ENCODE measurements at regions not wholly inside any gene's neighbourhood (a gene's known extent, or its start where the extent isn't known, plus 50 kb on each side); places are given as distances from the start of the nearest gene placed in this dataset.

- H3K36me3 ChIP-seq (ENCODE audit: control insufficient read depth, insufficient read depth, low read length) = no peaks in the 10 kb centered on the region
- no peak overlapping the region for H3K4me3 ChIP-seq (ENCODE audit: extremely low read depth, insufficient read depth, low read length, poor library complexity, severe bottlenecking)
- H3K4me1 ChIP-seq (ENCODE audit: control insufficient read depth, insufficient read depth, low read length, poor library complexity, severe bottlenecking) = no peaks in the 10 kb centered on the region
- H3K27ac ChIP-seq (ENCODE audit: low read depth, low read length, severe bottlenecking) = no peak overlapping the region
- H3K9me3 ChIP-seq (ENCODE audit: control insufficient read depth, low read length) = no peaks in the 10 kb centered on the region
- WGBS, 2 experiments (ENCODE audit: insufficient coverage in 2 of 2) = 100% methylated on average over 1 of the region's 1 CpG; no CpG with 5 or more reads in 1 of the 2 experiments
Observed at GRCh38 chr15:95451938-95452337, 878.6 kb upstream of the NR2F2 start.

- 81 to 97% methylated on average over 4 to 7 of the region's 10 CpGs for WGBS, 2 experiments (ENCODE audit: insufficient coverage in 2 of 2)
- H3K4me1 ChIP-seq (ENCODE audit: control insufficient read depth, insufficient read depth, low read length, poor library complexity, severe bottlenecking) = peaks cover 14% of the 10 kb centered on the region
- no peak overlapping the region for H3K4me3 ChIP-seq (ENCODE audit: extremely low read depth, insufficient read depth, low read length, poor library complexity, severe bottlenecking)
- no peaks in the 10 kb centered on the region for H3K9me3 ChIP-seq (ENCODE audit: control insufficient read depth, low read length)
- H3K27ac ChIP-seq (ENCODE audit: low read depth, low read length, severe bottlenecking) = no peak overlapping the region
- no peaks in the 10 kb centered on the region for H3K36me3 ChIP-seq (ENCODE audit: control insufficient read depth, insufficient read depth, low read length)
Observed at GRCh38 chr15:95454403-95455262, 875.9 kb upstream of the NR2F2 start.

GRCh38 chr15:95457520-95457919 is 873.0 kb upstream of the NR2F2 start:
- Histone ChIP-seq H3K4me3 (ENCODE audit: extremely low read depth, insufficient read depth, low read length, poor library complexity, severe bottlenecking) (no peak overlapping the region), H3K36me3 (ENCODE audit: control insufficient read depth, insufficient read depth, low read length) (no peaks in the 10 kb centered on the region), H3K27ac (ENCODE audit: low read depth, low read length, severe bottlenecking) (no peak overlapping the region), H3K9me3 (ENCODE audit: control insufficient read depth, low read length) (no peaks in the 10 kb centered on the region), H3K4me1 (ENCODE audit: control insufficient read depth, insufficient read depth, low read length, poor library complexity, severe bottlenecking) (peaks cover 15% of the 10 kb centered on the region)
- 93 to 95% methylated on average over 4 to 6 of the region's 7 CpGs for WGBS, 2 experiments (ENCODE audit: insufficient coverage in 2 of 2)

GRCh38 chr15:95458721-95459120 is 871.8 kb upstream of the NR2F2 start:
- Histone ChIP-seq H3K36me3 (ENCODE audit: control insufficient read depth, insufficient read depth, low read length) (no peaks in the 10 kb centered on the region), H3K4me1 (ENCODE audit: control insufficient read depth, insufficient read depth, low read length, poor library complexity, severe bottlenecking) (peaks cover 15% of the 10 kb centered on the region), H3K4me3 (ENCODE audit: extremely low read depth, insufficient read depth, low read length, poor library complexity, severe bottlenecking) (no peak overlapping the region), H3K27ac (ENCODE audit: low read depth, low read length, severe bottlenecking) (no peak overlapping the region), H3K9me3 (ENCODE audit: control insufficient read depth, low read length) (no peaks in the 10 kb centered on the region)
- 100% methylated on average over 1 of the region's 2 CpGs; no CpG with 5 or more reads in 1 of the 2 experiments for WGBS, 2 experiments (ENCODE audit: insufficient coverage in 2 of 2)

GRCh38 chr15:95459273-95459672 is 871.2 kb upstream of the NR2F2 start:
- no peak overlapping the region for H3K27ac ChIP-seq (ENCODE audit: low read depth, low read length, severe bottlenecking)
- 70 to 77% methylated on average over 3 to 4 of the region's 4 CpGs for WGBS, 2 experiments (ENCODE audit: insufficient coverage in 2 of 2)
- H3K36me3 ChIP-seq (ENCODE audit: control insufficient read depth, insufficient read depth, low read length) = no peaks in the 10 kb centered on the region
- H3K4me1 ChIP-seq (ENCODE audit: control insufficient read depth, insufficient read depth, low read length, poor library complexity, severe bottlenecking) = peaks cover 15% of the 10 kb centered on the region
- H3K4me3 ChIP-seq (ENCODE audit: extremely low read depth, insufficient read depth, low read length, poor library complexity, severe bottlenecking) = no peak overlapping the region
- H3K9me3 ChIP-seq (ENCODE audit: control insufficient read depth, low read length) = no peaks in the 10 kb centered on the region

- Histone ChIP-seq H3K36me3 (ENCODE audit: control insufficient read depth, insufficient read depth, low read length) (no peaks in the 10 kb centered on the region), H3K9me3 (ENCODE audit: control insufficient read depth, low read length) (no peaks in the 10 kb centered on the region), H3K4me3 (ENCODE audit: extremely low read depth, insufficient read depth, low read length, poor library complexity, severe bottlenecking) (no peak overlapping the region), H3K4me1 (ENCODE audit: control insufficient read depth, insufficient read depth, low read length, poor library complexity, severe bottlenecking) (peaks cover 2% of the 10 kb centered on the region), H3K27ac (ENCODE audit: low read depth, low read length, severe bottlenecking) (no peak overlapping the region)
- WGBS, 2 experiments (ENCODE audit: insufficient coverage in 2 of 2) = 95 to 96% methylated on average over 10 of the region's 12 CpGs
Observed at GRCh38 chr15:95464509-95464908, 866.0 kb upstream of the NR2F2 start.

GRCh38 chr15:95468820-95469219 is 861.7 kb upstream of the NR2F2 start:
- Histone ChIP-seq H3K9me3 (ENCODE audit: control insufficient read depth, low read length) (no peaks in the 10 kb centered on the region), H3K27ac (ENCODE audit: low read depth, low read length, severe bottlenecking) (no peak overlapping the region), H3K36me3 (ENCODE audit: control insufficient read depth, insufficient read depth, low read length) (no peaks in the 10 kb centered on the region), H3K4me3 (ENCODE audit: extremely low read depth, insufficient read depth, low read length, poor library complexity, severe bottlenecking) (no peak overlapping the region), H3K4me1 (ENCODE audit: control insufficient read depth, insufficient read depth, low read length, poor library complexity, severe bottlenecking) (peaks cover 12% of the 10 kb centered on the region)
- 89 to 90% methylated on average over 6 to 12 of the region's 12 CpGs for WGBS, 2 experiments (ENCODE audit: insufficient coverage in 2 of 2)

- no peaks in the 10 kb centered on the region for H3K36me3 ChIP-seq (ENCODE audit: control insufficient read depth, insufficient read depth, low read length)
- 88 to 100% methylated on average over 3 of the region's 8 CpGs for WGBS, 2 experiments (ENCODE audit: insufficient coverage in 2 of 2)
- H3K27ac ChIP-seq (ENCODE audit: low read depth, low read length, severe bottlenecking) = no peak overlapping the region
- H3K4me1 ChIP-seq (ENCODE audit: control insufficient read depth, insufficient read depth, low read length, poor library complexity, severe bottlenecking) = peaks cover 12% of the 10 kb centered on the region
- no peak overlapping the region for H3K4me3 ChIP-seq (ENCODE audit: extremely low read depth, insufficient read depth, low read length, poor library complexity, severe bottlenecking)
- H3K9me3 ChIP-seq (ENCODE audit: control insufficient read depth, low read length) = no peaks in the 10 kb centered on the region
Observed at GRCh38 chr15:95469496-95470000, 861.0 kb upstream of the NR2F2 start.

- H3K27ac ChIP-seq (ENCODE audit: low read depth, low read length, severe bottlenecking) = no peak overlapping the region
- H3K9me3 ChIP-seq (ENCODE audit: control insufficient read depth, low read length) = no peaks in the 10 kb centered on the region
Observed at GRCh38 chr15:95470529-95470928, 860.0 kb upstream of the NR2F2 start.

GRCh38 chr15:95470997-95471689 is 859.4 kb upstream of the NR2F2 start:
- Histone ChIP-seq H3K4me3 (ENCODE audit: extremely low read depth, insufficient read depth, low read length, poor library complexity, severe bottlenecking) (no peak overlapping the region), H3K9me3 (ENCODE audit: control insufficient read depth, low read length) (no peaks in the 10 kb centered on the region)
- 90 to 100% methylated on average over 2 to 3 of the region's 4 CpGs for WGBS, 2 experiments (ENCODE audit: insufficient coverage in 2 of 2)

More at GRCh38 chr15:95470529-95470928, 860.0 kb upstream of the NR2F2 start:
- Histone ChIP-seq H3K36me3 (ENCODE audit: control insufficient read depth, insufficient read depth, low read length) (no peaks in the 10 kb centered on the region), H3K4me1 (ENCODE audit: control insufficient read depth, insufficient read depth, low read length, poor library complexity, severe bottlenecking) (peaks cover 12% of the 10 kb centered on the region), H3K4me3 (ENCODE audit: extremely low read depth, insufficient read depth, low read length, poor library complexity, severe bottlenecking) (no peak overlapping the region)
- WGBS, 2 experiments (ENCODE audit: insufficient coverage in 2 of 2) = 83% methylated on average over 1 of the region's 3 CpGs; no CpG with 5 or more reads in 1 of the 2 experiments

More at GRCh38 chr15:95470997-95471689, 859.4 kb upstream of the NR2F2 start:
- Histone ChIP-seq H3K4me1 (ENCODE audit: control insufficient read depth, insufficient read depth, low read length, poor library complexity, severe bottlenecking) (peaks cover 12% of the 10 kb centered on the region), H3K36me3 (ENCODE audit: control insufficient read depth, insufficient read depth, low read length) (no peaks in the 10 kb centered on the region), H3K27ac (ENCODE audit: low read depth, low read length, severe bottlenecking) (no peak overlapping the region)
